Uterus (tissue), 3 donors: ENCODE measurements at regions not wholly inside any gene's neighbourhood (a gene's known extent, or its start where the extent isn't known, plus 50 kb on each side); places are given as distances from the start of the nearest gene placed in this dataset.

Source experiments
- DNase-seq, 2 donors: peaks; one replicate each; pipeline ENCODE4 v3.0.0-alpha.2; 2019 to 2020
- H3K27ac ChIP-seq, 2 donors: fragments of 200-600 bp; sonication (generic); 1 replicate in 1 of 2; 2 replicates in 1 of 2; pipeline ENCODE4 v1.5.1; 2016 to 2018
- H3K27me3 ChIP-seq, 2 donors: fragments of 200-600 bp; sonication (generic); one replicate each; pipeline ENCODE4 v1.5.1; 2018 to 2019; ENCODE audit warnings: control low read depth in 1 of 2
- H3K36me3 ChIP-seq, 2 donors: fragments of 200-600 bp; sonication (generic); one replicate each; pipeline ENCODE4 v1.5.1; 2019; ENCODE audit warnings: control low read depth in 1 of 2
- H3K4me1 ChIP-seq, 2 donors: fragments of 200-600 bp; sonication (generic); one replicate each; pipeline ENCODE4 v1.5.1; 2018 to 2019; ENCODE audit warnings: control low read depth in 1 of 2
- H3K4me3 ChIP-seq, 2 donors: fragments of 200-600 bp; sonication (generic); 1 replicate in 1 of 2; 2 replicates in 1 of 2; pipeline ENCODE4 v1.5.1; 2018 to 2019; ENCODE audit warnings: mild to moderate bottlenecking in 1 of 2
- H3K9me3 ChIP-seq, 2 donors: fragments of 200-600 bp; sonication (generic); one replicate each; pipeline ENCODE4 v1.5.1; 2019; ENCODE audit warnings: control low read depth in 1 of 2
- POLR2A ChIP-seq, 2 donors: fragments of 450-650 bp; IDR thresholded peaks; one replicate each; pipeline ENCODE4 v1.6.1; 2016; ENCODE audit warnings: antibody characterized with exemption in 2 of 2, mild to moderate bottlenecking in 1 of 2, moderate library complexity in 1 of 2
- intact Hi-C: fragments of 100-400 bp; cut with DNase I; formaldehyde crosslinking; loops from one replicate; pipeline ENCODE4 v1.15.1; 2023; ENCODE audit warnings: low total_unique reads
- TF ChIP-seq, protein P1 (sequence below), 4 experiments: fragments of 200-600 bp in 2 of 4; fragments of 450-650 bp in 2 of 4; sonication (generic) in 2 of 4; IDR thresholded peaks; one replicate each; pipeline ENCODE4 v1.5.1; 2016 to 2019; ENCODE audit warnings: antibody characterized with exemption in 4 of 4, mild to moderate bottlenecking in 2 of 4, moderate library complexity in 1 of 4
- donor health status: DM: yes; HTN: yes; CAD: no.

DNA sequence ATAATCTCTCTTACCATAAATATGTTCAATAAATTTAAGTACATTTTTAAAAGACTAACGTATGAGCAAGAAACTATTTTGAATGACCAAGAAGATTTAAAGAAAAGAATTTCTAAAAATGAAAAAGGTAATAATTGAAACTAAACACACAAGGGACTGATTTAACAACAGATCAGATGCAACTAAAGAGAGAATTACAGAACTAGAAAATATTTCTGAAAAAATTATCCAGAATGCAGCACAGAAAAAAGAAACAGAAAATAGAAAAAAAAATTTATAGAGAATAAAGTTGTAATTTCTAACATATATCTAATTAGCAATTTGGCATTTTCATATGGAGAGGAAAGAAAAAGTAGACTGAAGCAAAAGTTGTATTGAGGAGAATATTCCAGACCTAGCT lies 269.3 kb downstream of the TLE1 start:
- Histone ChIP-seq H3K4me1 (no peaks in the 10 kb centered on the region), H3K9me3 (no peaks in the 10 kb centered on the region), H3K27me3 (no peaks in the 10 kb centered on the region), H3K36me3 (no peaks in the 10 kb centered on the region), H3K27ac (no peak overlapping the region), H3K4me3 (no peak overlapping the region)
- intact Hi-C loops: no loop called here
- no peak for DNase-seq
- TF ChIP-seq, protein P1, sequence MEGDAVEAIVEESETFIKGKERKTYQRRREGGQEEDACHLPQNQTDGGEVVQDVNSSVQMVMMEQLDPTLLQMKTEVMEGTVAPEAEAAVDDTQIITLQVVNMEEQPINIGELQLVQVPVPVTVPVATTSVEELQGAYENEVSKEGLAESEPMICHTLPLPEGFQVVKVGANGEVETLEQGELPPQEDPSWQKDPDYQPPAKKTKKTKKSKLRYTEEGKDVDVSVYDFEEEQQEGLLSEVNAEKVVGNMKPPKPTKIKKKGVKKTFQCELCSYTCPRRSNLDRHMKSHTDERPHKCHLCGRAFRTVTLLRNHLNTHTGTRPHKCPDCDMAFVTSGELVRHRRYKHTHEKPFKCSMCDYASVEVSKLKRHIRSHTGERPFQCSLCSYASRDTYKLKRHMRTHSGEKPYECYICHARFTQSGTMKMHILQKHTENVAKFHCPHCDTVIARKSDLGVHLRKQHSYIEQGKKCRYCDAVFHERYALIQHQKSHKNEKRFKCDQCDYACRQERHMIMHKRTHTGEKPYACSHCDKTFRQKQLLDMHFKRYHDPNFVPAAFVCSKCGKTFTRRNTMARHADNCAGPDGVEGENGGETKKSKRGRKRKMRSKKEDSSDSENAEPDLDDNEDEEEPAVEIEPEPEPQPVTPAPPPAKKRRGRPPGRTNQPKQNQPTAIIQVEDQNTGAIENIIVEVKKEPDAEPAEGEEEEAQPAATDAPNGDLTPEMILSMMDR (IDR thresholded peaks at IDR 0.05): no peak
- TF ChIP-seq POLR2A (IDR thresholded peaks at IDR 0.05): no peak

DNA sequence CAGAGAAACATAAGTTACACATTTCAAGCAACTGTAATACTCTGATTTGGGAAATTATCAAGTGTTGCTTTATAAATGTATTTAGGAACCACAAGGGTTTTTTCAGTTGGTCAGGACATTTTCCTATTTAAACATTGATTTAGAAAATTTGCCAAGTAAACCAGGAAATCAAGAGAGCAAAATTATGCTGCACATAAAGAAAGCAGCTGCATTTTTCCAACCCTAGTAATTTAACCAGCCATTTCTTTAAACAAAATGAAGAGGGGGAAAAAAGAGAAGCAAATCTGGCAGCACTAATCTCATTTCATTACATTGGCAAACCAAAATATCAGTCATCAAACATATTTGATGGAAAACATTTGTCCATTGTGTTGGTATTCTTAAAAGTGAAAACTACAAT lies 271.4 kb downstream of the TLE1 start:
- TF ChIP-seq, protein P1 (IDR thresholded peaks at IDR 0.05): no peak
- no peak for TF ChIP-seq POLR2A (IDR thresholded peaks at IDR 0.05)
- no peaks in the 10 kb centered on the region for H3K27me3 ChIP-seq
- DNase-seq: no peak

DNA sequence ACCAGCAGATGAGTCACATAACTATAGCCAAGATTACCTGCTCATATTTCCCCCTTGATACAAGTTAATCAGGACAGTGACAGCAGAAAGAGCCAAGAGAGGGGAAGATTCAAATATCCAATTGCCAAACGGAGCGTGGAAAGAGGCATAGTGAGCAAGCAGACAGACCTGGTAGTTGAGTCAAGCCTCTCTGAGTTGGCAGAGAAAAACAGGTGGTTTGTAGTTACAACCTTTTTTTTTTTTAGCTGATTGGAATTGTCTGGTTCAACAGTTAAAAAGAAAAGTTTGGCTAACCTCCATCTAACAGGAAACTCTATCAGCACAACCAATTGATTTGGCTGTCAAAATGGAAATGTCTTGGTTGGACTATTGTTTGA lies 272.1 kb downstream of the TLE1 start:
- H3K27me3 ChIP-seq: no peaks in the 10 kb centered on the region
- intact Hi-C loops: no loop called here
- H3K27ac ChIP-seq: peak overlapping the region; percentile 11 to 17
- no peaks in the 10 kb centered on the region for H3K9me3 ChIP-seq
- no peaks in the 10 kb centered on the region for H3K4me1 ChIP-seq
- TF ChIP-seq, protein P1 (IDR thresholded peaks at IDR 0.05): no peak
- TF ChIP-seq POLR2A (IDR thresholded peaks at IDR 0.05): no peak
- H3K36me3 ChIP-seq: no peaks in the 10 kb centered on the region
- no peak for DNase-seq
- no peak overlapping the region for H3K4me3 ChIP-seq

More for the DNA sequence above, 271.4 kb downstream of the TLE1 start:
- Histone ChIP-seq H3K4me3 (no peak overlapping the region), H3K27ac (no peak overlapping the region), H3K9me3 (no peaks in the 10 kb centered on the region), H3K36me3 (no peaks in the 10 kb centered on the region), H3K4me1 (no peaks in the 10 kb centered on the region)
- intact Hi-C loops: no loop called here

DNA sequence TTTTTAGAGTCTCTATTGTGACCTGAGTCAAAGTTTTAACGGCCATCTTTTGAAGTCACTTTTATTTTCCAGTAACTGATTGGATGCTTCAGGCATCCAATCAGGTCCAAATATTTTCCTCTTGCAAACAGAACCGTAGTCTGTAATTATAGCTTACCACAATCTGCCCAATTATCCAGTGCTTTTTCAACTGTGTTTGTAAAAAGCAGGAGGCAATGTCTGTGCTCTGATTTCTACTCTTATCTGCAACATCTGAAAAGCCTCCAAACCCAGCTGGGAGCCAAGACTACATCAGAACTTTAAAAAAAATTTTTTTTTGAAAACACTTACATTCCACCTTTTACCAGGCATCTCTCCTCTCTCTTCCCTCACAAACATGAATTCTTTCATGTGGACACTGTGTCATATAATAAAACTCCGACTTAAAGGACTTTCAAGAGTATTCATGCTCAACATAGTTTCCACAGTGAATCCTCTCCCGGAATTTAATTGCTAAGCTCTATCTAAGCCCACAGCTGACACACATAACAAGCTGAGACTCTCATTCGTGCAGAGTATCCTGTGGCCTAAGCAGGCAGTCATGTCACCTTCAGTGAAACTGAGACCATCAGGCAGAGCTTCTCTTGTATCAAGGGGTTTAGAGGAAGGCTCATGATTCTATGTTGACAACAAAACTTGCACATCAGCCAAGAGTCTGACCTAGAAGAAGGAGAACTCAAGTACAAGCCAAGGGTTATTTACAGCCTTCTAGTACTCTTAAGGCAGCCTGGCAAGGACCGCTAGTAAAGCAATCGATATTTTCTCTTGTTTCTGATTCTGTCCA lies 272.7 kb downstream of the TLE1 start:
- TF ChIP-seq, protein P1 (IDR thresholded peaks at IDR 0.05): no peak
- TF ChIP-seq POLR2A (IDR thresholded peaks at IDR 0.05): no peak
- H3K4me1 ChIP-seq: no peaks in the 10 kb centered on the region
- no peaks in the 10 kb centered on the region for H3K27me3 ChIP-seq
- no peak for DNase-seq
- no peaks in the 10 kb centered on the region for H3K36me3 ChIP-seq
- intact Hi-C loops: no loop called here
- no peaks in the 10 kb centered on the region for H3K9me3 ChIP-seq
- H3K27ac ChIP-seq: peak overlapping the region; percentile 11 to 37
- H3K4me3 ChIP-seq: no peak overlapping the region

DNA sequence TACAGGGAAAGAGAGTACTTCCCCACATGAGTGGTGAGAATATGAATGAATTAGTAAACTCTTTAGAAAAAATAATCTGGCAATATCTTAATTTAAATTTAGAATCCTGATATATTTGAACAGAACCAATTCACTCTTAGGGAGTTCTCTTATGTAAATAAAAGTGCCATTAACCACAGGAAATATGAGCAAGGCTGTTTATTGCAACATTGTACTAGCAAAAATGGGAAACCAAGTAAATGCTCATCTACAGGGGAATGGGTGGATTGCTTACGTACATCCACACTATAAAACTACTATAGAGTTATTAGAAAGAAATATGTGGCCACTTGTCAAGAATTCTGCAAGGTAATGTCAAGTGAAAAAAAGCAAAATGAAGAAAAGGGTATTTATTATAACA lies 274.5 kb downstream of the TLE1 start:
- no peak for DNase-seq
- H3K27ac ChIP-seq: no peak overlapping the region
- H3K4me3 ChIP-seq: no peak overlapping the region
- no peaks in the 10 kb centered on the region for H3K36me3 ChIP-seq
- TF ChIP-seq, protein P1 (IDR thresholded peaks at IDR 0.05): no peak
- no peak for TF ChIP-seq POLR2A (IDR thresholded peaks at IDR 0.05)
- no peaks in the 10 kb centered on the region for H3K27me3 ChIP-seq
- no peaks in the 10 kb centered on the region for H3K9me3 ChIP-seq
- H3K4me1 ChIP-seq: no peaks in the 10 kb centered on the region
- intact Hi-C loops: no loop called here
